GM21526 (cell line): ENCODE measurements at regions not wholly inside any gene's neighbourhood (a gene's known extent, or its start where the extent isn't known, plus 50 kb on each side); places are given as distances from the start of the nearest gene placed in this dataset.

Experiments
- ATAC-seq: cut with Tn5 transposase; IDR thresholded peaks from one replicate; pipeline ENCODE4 v1.9.1; 2021; ENCODE audit warnings: moderate library complexity; ENCODE audit not compliant: unreplicated experiment, low FRiP score

- no peak for ATAC-seq
These were observed 163.5 kb downstream of the RNF152 start for GRCh38 chr18:61729322-61729721.

- ATAC-seq: no peak
These were observed 165.3 kb downstream of the RNF152 start for GRCh38 chr18:61727241-61728193.

DNA sequence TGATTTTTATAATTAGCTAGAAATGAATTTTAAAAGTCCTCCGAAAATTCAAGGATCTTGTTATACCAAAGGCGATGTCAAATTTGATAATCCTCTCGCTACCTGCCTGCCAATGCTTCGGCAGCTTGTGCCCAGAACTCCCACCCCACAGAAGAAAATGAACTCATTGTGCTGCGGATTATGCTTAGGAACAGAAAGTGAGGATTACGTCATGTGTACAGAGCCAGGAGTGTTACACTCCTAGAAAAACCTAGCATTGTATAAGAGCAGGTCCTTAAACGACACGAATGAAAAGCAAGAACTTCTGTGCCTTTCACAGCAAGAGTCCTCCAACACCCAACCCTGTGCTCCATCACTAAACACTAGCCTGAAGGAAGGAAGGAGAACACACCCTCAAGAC lies 168.3 kb downstream of the RNF152 start:
- no peak for ATAC-seq

- ATAC-seq: no peak
These were observed 170.6 kb downstream of the RNF152 start for GRCh38 chr18:61722247-61722646.

DNA sequence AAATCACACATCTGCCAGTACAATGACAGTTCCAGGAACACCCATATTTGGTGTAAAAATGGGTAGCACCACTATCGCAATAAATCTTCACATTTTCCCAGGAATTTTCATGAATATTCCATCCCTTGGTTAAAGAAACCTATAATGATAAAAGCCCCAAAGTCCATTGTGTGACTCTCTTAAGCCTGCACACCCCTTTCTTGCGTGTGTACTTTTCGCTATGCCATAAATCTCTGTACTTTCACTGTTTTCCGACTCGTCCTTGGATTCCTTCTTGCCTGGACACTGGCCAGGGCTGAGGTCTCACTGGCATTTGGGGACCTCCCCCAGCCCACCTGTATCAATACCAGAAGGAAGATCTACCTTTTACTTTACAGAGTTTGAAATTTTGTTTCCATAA lies 172.3 kb downstream of the RNF152 start:
- no peak for ATAC-seq

DNA sequence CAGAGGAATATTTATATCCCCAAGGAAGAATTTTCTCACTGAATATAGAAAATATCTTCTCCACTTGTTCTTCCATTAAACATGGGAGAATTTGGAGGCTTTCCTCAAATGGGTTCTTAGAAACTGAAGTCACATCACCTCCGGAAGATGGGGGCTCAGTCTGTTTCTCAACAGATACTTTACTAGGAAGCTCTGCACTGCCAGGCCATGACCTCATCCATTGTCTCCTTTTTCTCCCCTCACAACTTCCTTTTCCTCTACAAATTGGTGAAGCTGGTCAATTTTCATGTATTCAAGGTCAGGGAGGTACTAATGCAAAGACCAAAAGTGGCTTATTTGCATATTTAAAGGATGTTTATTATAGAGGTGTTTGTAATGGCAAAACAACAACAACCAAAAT lies 173.1 kb downstream of the RNF152 start:
- ATAC-seq: no peak

- no peak for ATAC-seq
These were observed 173.9 kb downstream of the RNF152 start for GRCh38 chr18:61718944-61719343.

DNA sequence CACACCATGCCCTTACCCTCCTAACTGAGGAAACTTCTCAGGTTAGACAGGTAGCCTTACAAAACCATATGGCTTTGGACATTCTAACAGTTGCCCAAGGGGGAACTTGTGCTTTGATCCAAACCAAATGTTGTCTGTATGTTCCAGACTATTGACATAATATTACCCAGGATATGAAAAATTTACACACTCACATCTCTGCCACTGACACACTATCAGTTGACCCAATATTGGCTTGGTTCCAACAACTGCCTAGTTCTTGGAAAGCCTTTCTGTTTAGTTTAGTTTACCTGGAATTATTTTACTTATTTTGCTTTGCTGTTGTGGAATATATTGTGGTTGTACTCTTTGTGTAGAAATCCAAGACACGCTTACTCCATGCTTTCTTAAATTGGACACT lies 178.4 kb downstream of the RNF152 start:
- ATAC-seq: no peak

DNA sequence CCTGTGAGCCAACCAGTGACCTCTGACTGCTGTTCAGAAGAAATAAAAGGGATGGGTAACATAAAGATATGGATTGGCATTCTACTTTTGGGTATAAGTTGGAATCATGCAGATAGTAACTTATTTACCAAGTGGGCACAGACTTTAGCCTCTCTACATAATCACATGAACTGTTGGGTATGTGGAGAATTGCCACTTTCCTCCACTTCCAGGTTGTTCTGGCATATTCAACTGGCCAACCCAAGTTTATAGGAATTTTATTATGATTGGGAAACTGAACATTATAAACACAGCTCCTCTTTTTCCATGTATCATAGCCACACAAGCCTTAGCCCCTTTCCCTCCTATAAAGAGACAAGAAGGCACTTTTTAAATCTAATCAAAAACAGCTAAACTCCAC lies 179.3 kb downstream of the RNF152 start:
- ATAC-seq: no peak

DNA sequence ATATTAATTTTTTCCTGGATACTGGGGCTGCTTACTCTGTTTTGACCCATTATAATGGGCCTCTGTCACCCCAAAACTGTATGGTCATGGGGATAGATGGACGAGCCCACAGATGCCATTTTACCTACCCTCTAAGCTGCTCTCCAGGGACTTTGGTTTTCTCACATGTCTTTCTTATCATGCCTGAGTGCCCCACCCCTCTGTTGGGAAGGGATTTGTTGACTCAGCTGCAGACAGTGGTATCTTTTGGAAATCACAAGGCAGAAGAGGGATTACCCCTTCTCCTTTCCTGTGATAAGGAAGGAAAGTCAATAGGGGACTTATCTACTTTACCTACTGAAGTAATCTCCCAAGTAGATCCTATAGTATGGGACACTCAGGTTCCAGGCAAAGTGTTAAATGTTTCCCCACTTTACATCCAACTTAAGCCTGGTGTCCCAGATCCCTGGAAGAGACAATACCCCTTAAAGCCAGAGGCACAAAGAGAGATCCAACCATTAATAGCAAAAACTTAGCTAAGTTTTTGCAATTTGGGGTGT lies 182.7 kb downstream of the RNF152 start:
- no peak for ATAC-seq

DNA sequence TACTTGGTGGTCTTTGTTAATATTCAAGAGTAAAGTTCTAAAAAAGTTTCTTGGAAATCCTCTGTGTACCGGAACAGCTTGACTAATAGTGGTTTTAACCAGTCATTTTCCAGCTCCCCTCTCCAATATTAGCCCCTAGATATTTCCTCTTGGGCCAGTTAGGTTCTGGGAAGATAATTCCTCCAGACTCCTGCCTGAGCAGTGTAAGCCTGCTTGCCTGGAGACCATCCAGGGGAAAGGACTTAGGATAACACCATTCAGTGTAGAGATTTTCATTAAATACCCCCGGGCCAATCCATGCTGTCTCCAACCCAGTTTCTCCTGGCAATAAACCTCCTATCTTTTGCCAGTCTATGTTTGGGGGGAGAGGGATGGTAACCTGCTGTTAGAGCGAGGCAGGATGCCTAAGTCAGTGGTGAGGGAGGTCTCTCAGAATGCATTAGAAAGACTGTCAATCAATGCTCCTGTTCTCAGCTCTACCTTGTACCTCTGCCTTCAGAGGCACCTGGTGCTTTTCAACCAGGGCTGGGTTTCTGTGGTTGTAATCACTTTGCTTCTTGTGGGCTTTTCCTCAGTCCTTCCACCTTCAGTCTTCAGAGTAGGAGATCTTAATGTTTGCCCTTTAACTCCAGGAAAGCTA lies 186.4 kb downstream of the RNF152 start:
- no peak for ATAC-seq

GRCh38 chr18:61703508-61703907 lies 189.3 kb downstream of the RNF152 start:
- ATAC-seq: no peak

DNA sequence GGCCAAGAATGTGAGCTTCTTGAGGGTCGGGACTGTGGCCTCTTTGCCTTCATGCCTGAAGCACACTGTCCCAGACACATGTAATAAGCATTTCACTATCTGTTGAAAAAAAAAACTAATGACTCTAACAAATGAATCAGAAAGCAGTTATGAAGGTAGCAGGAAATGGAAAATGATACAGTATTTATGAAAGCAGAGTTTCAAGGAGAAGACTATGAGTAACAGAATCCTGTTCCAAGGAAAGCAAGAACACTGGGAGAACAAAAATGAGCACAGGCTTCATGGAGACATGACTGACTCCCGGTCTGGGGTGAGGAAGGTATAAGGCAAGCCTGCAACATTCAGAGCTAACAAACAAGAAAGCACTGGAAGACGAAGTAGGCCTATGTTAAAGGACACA lies 190.8 kb downstream of the RNF152 start:
- no peak for ATAC-seq

GRCh38 chr18:61699397-61700110 lies 193.3 kb downstream of the RNF152 start:
- no peak for ATAC-seq

DNA sequence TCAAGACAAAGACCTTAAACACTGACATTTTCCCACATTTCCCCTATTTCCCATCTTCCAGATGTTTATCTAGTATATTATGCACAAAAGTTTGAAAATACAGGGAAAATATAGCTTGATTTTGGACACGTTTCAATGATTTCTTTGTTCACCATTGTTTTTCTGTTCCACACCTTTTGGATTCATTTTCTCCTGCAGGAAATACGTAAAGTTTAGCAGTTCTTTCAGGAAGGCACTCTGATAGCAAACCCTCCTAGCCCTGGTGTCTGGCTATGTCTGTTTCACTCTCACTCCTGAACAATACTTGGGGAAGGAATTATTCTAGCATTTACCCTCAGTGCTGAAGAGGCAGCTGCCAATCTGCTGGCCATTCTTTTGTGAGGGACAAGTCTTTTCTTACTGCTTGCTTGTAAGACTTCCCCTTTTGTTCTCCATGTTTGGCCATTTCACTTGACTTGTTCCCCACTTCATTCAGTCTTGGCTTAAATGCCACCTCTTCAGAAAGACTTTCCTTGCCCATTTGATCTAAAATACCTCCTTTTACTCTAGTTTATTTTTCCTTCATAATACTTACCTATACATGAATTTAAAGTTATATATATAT lies 195.4 kb downstream of the RNF152 start:
- no peak for ATAC-seq

GRCh38 chr18:61694236-61694635 lies 198.6 kb downstream of the RNF152 start:
- ATAC-seq: no peak

GRCh38 chr18:61690418-61691138 lies 202.2 kb downstream of the RNF152 start:
- ATAC-seq: no peak

DNA sequence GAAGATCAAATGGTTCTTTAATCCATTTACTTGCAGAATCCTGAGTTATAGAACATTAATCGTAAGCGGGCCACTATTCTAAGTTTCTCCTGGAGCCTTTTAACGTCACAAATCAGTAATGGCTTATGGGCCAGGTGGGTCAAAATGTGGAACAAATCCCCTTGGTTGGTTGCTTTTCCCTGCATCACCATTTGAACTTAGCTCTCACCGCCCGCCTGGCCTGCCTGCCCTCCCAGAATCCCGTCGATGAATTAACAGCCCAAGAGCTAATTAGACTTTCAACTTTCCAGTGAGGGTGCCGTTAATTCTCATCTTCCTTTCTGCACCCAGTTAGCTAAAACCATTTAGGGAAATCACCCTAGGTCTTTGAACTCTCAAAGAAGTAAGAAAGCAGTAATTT lies 205.5 kb downstream of the RNF152 start:
- ATAC-seq: no peak

GRCh38 chr18:61683856-61684255 lies 209.0 kb downstream of the RNF152 start:
- no peak for ATAC-seq

- no peak for ATAC-seq
These were observed 211.7 kb downstream of the RNF152 start for GRCh38 chr18:61681065-61681464.
